ENCODE measurements at regions not wholly inside any gene's neighbourhood (a gene's known extent, or its start where the extent isn't known, plus 50 kb on each side); places are given as distances from the start of the nearest gene placed in this dataset.

DNA sequence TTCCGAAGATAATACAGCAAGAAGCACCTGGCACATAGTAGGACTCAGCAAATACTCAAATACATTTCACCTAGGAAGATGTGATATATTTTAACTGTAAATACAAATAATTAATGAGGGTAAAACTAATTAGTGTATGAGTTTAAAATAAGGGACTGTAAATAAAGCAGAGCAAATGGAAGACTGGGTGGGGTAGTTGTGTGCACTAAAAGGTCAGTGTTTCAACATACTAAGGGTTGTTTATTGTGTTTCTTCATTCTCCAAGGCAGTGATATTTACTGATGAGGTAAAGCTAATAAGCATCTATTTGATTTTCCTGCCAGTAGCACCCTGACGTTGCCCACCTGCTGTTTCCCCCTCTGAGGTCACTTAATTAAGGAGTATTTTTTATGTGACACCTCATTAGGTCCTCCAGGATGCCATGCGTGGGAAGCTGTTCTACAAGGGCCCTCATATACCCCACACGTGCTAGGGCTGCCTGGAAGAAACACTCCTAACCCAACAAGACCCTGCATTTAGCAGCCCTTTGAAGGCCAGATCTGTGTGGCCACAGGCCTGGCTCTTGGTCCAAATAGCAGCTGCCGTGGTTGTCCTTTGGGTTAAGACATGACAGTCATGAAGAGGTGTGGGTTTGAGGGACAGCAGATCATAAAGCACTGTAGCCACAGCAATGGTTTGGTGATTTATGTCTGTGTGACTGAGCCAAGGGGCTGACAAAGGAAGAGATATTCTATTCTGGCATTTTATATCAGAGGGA lies 97.5 kb upstream of the RPS23 start:
- BruUV-seq (replicated peaks), result no TSS peak
- no peak overlapping the region for H3K4me3 ChIP-seq
- H3K27me3 ChIP-seq (replicated peaks in 1 of 2; ENCODE audit: control insufficient read depth in 2 of 2, insufficient read depth in 2 of 2, low read length in 1 of 2), result no peaks in the 10 kb centered on the region
- no peaks in the 10 kb centered on the region for H4K20me1 ChIP-seq (ENCODE audit: control insufficient read depth, insufficient read depth)
- peak overlapping the region; percentile 63 for H3K27ac ChIP-seq (ENCODE audit: control insufficient read depth, insufficient read depth)
- ATAC-seq (no peak; the same call in 2 of the 3 replicates), DNase-seq (ENCODE audit: low read depth, low spot score) (no peak), FAIRE-seq (no peak)
- no peaks in the 10 kb centered on the region for H3K36me3 ChIP-seq (ENCODE audit: control insufficient read depth in 2 of 2, insufficient read depth in 2 of 2, low read length in 1 of 2)
- H3K4me1 ChIP-seq (ENCODE audit: control insufficient read depth, insufficient read depth, low read length), result no peaks in the 10 kb centered on the region; the same call in 1 of the 2 replicates
- H2AFZ ChIP-seq (ENCODE audit: control insufficient read depth, low read depth, low read length), result no peak overlapping the region
- in situ Hi-C loops (cut with MboI) (no loop called here), intact Hi-C loops (cut with micrococcal nuclease; ENCODE audit: unreplicated experiment) (no loop called here)
- 32% methylated on average over 5 of the region's 5 CpGs for WGBS (ENCODE audit: insufficient coverage, insufficient replicate concordance, low lambda C conversion rate, missing lambda C conversion rate)
- peaks cover 10% of the 10 kb centered on the region for H3K9me3 ChIP-seq (replicated peaks; ENCODE audit: control insufficient read depth, insufficient read depth, low read length)
- ChIA-PET SMC1A (ENCODE audit: uncharacterized antibody, unreplicated experiment) (interaction anchor here (0.7 to 1.4 kb wide), 4 partner anchors 13 to 36 kb away, joined by 3 read pairs; no protein-coding TSS in a partner anchor), CTCF (interaction anchor here (1.5 to 1.8 kb wide), 2 partner anchors 14 to 23 kb away, joined by 3 to 4 read pairs; no protein-coding TSS in a partner anchor), RAD21 (ENCODE audit: unreplicated experiment) (no interaction called here), POLR2A (no interaction called here)
- H3K9ac ChIP-seq (ENCODE audit: control insufficient read depth, insufficient read depth, low read length), result no peak overlapping the region
- no peaks in the 10 kb centered on the region for H3K79me2 ChIP-seq (ENCODE audit: control insufficient read depth, insufficient read depth, low read length)
- TF ChIP-seq HDAC2 (IDR thresholded peaks at IDR 0.05) (no peak), ZBTB33 (IDR thresholded peaks at IDR 0.05) (no peak), SMC3 (IDR thresholded peaks at IDR 0.05; ENCODE audit: borderline replicate concordance, low read length) (no peak), NR2C1 (IDR thresholded peaks at IDR 0.05) (no peak), STAT1 (conservative IDR thresholded peaks at IDR 0.05) (no peak), FOXK2 (IDR thresholded peaks at IDR 0.05) (no peak), BACH1 (IDR thresholded peaks at IDR 0.05; ENCODE audit: borderline replicate concordance) (no peak), ZNF622 (IDR thresholded peaks at IDR 0.05) (no peak)
- TF ChIP-seq, protein P1, sequence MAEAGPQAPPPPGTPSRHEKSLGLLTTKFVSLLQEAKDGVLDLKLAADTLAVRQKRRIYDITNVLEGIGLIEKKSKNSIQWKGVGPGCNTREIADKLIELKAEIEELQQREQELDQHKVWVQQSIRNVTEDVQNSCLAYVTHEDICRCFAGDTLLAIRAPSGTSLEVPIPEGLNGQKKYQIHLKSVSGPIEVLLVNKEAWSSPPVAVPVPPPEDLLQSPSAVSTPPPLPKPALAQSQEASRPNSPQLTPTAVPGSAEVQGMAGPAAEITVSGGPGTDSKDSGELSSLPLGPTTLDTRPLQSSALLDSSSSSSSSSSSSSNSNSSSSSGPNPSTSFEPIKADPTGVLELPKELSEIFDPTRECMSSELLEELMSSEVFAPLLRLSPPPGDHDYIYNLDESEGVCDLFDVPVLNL (IDR thresholded peaks at IDR 0.05; ENCODE audit: low read depth, low read length), result no peak
- no peak overlapping the region for H3K4me2 ChIP-seq (ENCODE audit: control insufficient read depth, insufficient read depth)

Data from GM12878 (cell line).